HepG2 (cell line): ENCODE measurements at regions not wholly inside any gene's neighbourhood (a gene's known extent, or its start where the extent isn't known, plus 50 kb on each side); places are given as distances from the start of the nearest gene placed in this dataset.

ENCODE experiments used
- ATAC-seq: fragments of 200-7000 bp; cut with Tn5 transposase; 3 replicates; pipeline ENCODE4 v1.9.1; 2020; ENCODE audit warnings: mild to moderate bottlenecking, moderate library complexity
- BruUV-seq: library from RNA; stranded (reverse); fragments of 400-500 nt; replicated peaks from 2 replicates; lab custom pipeline; 2021; lab: Mats Ljungman, UMichigan
- CTCF ChIA-PET: fragments of 300-600 bp; formaldehyde crosslinking; extraction: SDS; loops from one replicate; lab custom pipeline; 2021; ENCODE audit warnings: low total read pairs, inconsistent platforms, low intra/inter-chr PET ratio; lab: Yijun Ruan, JAX
- POLR2A ChIA-PET: fragments of 350-600 bp; sonication (Branson Sonifier 250); formaldehyde crosslinking; loops from one replicate; lab custom pipeline; 2020; ENCODE audit warnings: antibody characterized with exemption, inconsistent platforms; lab: Yijun Ruan, JAX
- DNase-seq: peaks from one replicate; pipeline ENCODE4 v3.0.0-alpha.2; 2015; ENCODE audit warnings: low spot score
- FAIRE-seq: peaks from 3 replicates; lab custom pipeline; 2011; peaks lifted over from hg19 to GRCh38; lab: Jason Lieb, UNC
- H2AFZ ChIP-seq: one replicate; pipeline ENCODE4 v1.6.1; 2011; ENCODE audit warnings: low read length, inconsistent platforms
- H3K27ac ChIP-seq: fragments of 300-600 bp; 3 replicates; pipeline ENCODE4 v1.8.0; 2011; ENCODE audit warnings: mixed run types, mild to moderate bottlenecking, mixed read lengths, low read length, inconsistent platforms; ENCODE audit not compliant: insufficient read depth; ENCODE audit errors: extremely low read length
- H3K27me3 ChIP-seq, 2 experiments: fragments of 200-600 bp in 1 of 2; 2 replicates in 1 of 2; 3 replicates in 1 of 2; pipeline versions ENCODE4 v1.6.0 to v1.8.0; 2011; ENCODE audit warnings: low read length in 2 of 2, mild to moderate bottlenecking in 2 of 2, moderate library complexity in 2 of 2, inconsistent platforms in 1 of 2; ENCODE audit not compliant: insufficient read depth in 2 of 2, control insufficient read depth in 1 of 2
- H3K36me3 ChIP-seq, 2 experiments: fragments of 200-600 bp in 1 of 2; replicated peaks in 1 of 2; 2 replicates in 1 of 2; 3 replicates in 1 of 2; pipeline versions ENCODE4 v1.5.1 to v1.8.0; 2011; ENCODE audit warnings: low read length in 2 of 2, inconsistent platforms in 1 of 2; ENCODE audit not compliant: insufficient read depth in 2 of 2, control insufficient read depth in 1 of 2
- H3K4me1 ChIP-seq: 2 replicates; pipeline ENCODE4 v1.5.1; 2012; ENCODE audit warnings: low read length, inconsistent platforms; ENCODE audit not compliant: insufficient read depth
- H3K4me2 ChIP-seq: 2 replicates; pipeline ENCODE4 v1.6.0; 2011; ENCODE audit warnings: low read depth, low read length, inconsistent platforms
- H3K4me3 ChIP-seq, 3 experiments: fragments of 200-600 bp in 1 of 3; sonication (generic), shearing (Covaris generic) in 1 of 3; replicated peaks in 1 of 3; 2 replicates each; pipeline ENCODE4 v1.5.1; 2011 to 2016; ENCODE audit warnings: low read length in 3 of 3, inconsistent platforms in 2 of 3, low read depth in 2 of 3, mild to moderate bottlenecking in 2 of 3, control low read depth in 1 of 3, mixed read lengths in 1 of 3; ENCODE audit not compliant: insufficient read depth in 1 of 3
- H3K79me2 ChIP-seq: one replicate; pipeline ENCODE4 v1.6.1; 2011; ENCODE audit warnings: low read length, inconsistent platforms; ENCODE audit not compliant: insufficient read depth
- H3K9ac ChIP-seq: 2 replicates; pipeline ENCODE4 v1.6.0; 2011; ENCODE audit warnings: mild to moderate bottlenecking, low read depth, low read length, inconsistent platforms; ENCODE audit not compliant: insufficient read depth
- H3K9me3 ChIP-seq: 2 replicates; pipeline ENCODE4 v1.5.1; 2012; ENCODE audit warnings: mild to moderate bottlenecking, low read length
- H4K20me1 ChIP-seq: 2 replicates; pipeline ENCODE4 v1.6.0; 2011; ENCODE audit warnings: inconsistent platforms, mild to moderate bottlenecking, low read length, moderate library complexity; ENCODE audit not compliant: insufficient read depth
- MAF1 ChIP-seq: sonication (generic); formaldehyde crosslinking; IDR thresholded peaks from 2 replicates; pipeline ENCODE4 v1.5.0; 2020; ENCODE audit warnings: missing genetic modification reagents, borderline replicate concordance
- RNF2 ChIP-seq: fragments of 450-650 bp; conservative IDR thresholded peaks from 2 replicates; pipeline ENCODE4 v1.6.1; 2016; ENCODE audit warnings: low read depth
- SRSF4 ChIP-seq: fragments of 200-400 bp; formaldehyde crosslinking; IDR thresholded peaks from one replicate; pipeline ENCODE4 v1.6.1; 2018; ENCODE audit warnings: mild to moderate bottlenecking, low read depth, low read length, moderate library complexity; ENCODE audit not compliant: poor library complexity, severe bottlenecking
- TRIM22 ChIP-seq: fragments of 450-650 bp; IDR thresholded peaks from 2 replicates; pipeline ENCODE4 v1.6.1; 2017
- ZNF317 ChIP-seq: sonication (generic); formaldehyde crosslinking; IDR thresholded peaks from 2 replicates; pipeline ENCODE4 v1.5.0; 2020; ENCODE audit warnings: mild to moderate bottlenecking, missing genetic modification reagents
- WGBS: methylation state at CpG from one replicate; pipeline ENCODE4 v1.1.6; 2017; ENCODE audit warnings: low lambda C conversion rate; 5-methylcytosine and 5-hydroxymethylcytosine counted together
- in situ Hi-C: cut with HindIII; loops from 2 replicates; pipeline ENCODE4 v1.10.0; 2017; ENCODE audit warnings: low pct_unique_long_range_greater_than_20kb; ENCODE audit not compliant: extremely low pct_ligation_motif_present
- intact Hi-C: fragments of 100-400 bp; cut with micrococcal nuclease; formaldehyde crosslinking; loops from one replicate; pipeline ENCODE4 v1.10.0; 2022; ENCODE audit not compliant: unreplicated experiment
- TF ChIP-seq, protein P1 (sequence below): sonication (generic); formaldehyde crosslinking; conservative IDR thresholded peaks from 2 replicates; pipeline ENCODE4 v1.4.0; 2020; ENCODE audit warnings: mild to moderate bottlenecking, missing genetic modification reagents, moderate library complexity
- TF ChIP-seq, protein P2 (sequence below): sonication (generic); formaldehyde crosslinking; IDR thresholded peaks from 2 replicates; pipeline ENCODE4 v1.4.0; 2020; ENCODE audit warnings: missing genetic modification reagents, borderline replicate concordance

DNA sequence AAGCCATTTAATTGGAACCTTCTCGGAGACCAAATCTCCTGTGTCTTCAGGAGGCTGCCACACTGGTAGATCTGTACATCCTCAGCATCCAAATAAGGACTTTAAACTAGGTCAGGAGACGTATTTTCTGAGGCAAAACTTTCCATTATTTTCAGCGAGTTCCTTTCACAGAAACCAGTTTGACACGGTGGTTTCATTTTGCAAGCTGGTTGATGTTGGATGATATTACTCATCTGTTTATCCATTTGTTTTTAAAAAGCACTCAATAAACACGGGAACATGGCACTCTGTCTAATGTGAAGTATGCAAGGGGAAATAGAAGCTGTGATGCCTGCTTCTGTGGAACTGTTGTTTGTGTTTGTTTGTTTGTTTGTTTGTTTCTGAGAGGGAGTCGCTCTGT lies 199.6 kb downstream of the ERCC6L2 start:
- no peak for TF ChIP-seq ZNF317 (CRISPR knock-in tag)
- TF ChIP-seq, protein P1, sequence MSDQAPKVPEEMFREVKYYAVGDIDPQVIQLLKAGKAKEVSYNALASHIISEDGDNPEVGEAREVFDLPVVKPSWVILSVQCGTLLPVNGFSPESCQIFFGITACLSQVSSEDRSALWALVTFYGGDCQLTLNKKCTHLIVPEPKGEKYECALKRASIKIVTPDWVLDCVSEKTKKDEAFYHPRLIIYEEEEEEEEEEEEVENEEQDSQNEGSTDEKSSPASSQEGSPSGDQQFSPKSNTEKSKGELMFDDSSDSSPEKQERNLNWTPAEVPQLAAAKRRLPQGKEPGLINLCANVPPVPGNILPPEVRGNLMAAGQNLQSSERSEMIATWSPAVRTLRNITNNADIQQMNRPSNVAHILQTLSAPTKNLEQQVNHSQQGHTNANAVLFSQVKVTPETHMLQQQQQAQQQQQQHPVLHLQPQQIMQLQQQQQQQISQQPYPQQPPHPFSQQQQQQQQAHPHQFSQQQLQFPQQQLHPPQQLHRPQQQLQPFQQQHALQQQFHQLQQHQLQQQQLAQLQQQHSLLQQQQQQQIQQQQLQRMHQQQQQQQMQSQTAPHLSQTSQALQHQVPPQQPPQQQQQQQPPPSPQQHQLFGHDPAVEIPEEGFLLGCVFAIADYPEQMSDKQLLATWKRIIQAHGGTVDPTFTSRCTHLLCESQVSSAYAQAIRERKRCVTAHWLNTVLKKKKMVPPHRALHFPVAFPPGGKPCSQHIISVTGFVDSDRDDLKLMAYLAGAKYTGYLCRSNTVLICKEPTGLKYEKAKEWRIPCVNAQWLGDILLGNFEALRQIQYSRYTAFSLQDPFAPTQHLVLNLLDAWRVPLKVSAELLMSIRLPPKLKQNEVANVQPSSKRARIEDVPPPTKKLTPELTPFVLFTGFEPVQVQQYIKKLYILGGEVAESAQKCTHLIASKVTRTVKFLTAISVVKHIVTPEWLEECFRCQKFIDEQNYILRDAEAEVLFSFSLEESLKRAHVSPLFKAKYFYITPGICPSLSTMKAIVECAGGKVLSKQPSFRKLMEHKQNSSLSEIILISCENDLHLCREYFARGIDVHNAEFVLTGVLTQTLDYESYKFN (CRISPR knock-in tag): no peak
- TF ChIP-seq TRIM22: no peak
- TF ChIP-seq RNF2: no peak
- TF ChIP-seq MAF1: no peak
- no peak for TF ChIP-seq SRSF4
- TF ChIP-seq, protein P2, sequence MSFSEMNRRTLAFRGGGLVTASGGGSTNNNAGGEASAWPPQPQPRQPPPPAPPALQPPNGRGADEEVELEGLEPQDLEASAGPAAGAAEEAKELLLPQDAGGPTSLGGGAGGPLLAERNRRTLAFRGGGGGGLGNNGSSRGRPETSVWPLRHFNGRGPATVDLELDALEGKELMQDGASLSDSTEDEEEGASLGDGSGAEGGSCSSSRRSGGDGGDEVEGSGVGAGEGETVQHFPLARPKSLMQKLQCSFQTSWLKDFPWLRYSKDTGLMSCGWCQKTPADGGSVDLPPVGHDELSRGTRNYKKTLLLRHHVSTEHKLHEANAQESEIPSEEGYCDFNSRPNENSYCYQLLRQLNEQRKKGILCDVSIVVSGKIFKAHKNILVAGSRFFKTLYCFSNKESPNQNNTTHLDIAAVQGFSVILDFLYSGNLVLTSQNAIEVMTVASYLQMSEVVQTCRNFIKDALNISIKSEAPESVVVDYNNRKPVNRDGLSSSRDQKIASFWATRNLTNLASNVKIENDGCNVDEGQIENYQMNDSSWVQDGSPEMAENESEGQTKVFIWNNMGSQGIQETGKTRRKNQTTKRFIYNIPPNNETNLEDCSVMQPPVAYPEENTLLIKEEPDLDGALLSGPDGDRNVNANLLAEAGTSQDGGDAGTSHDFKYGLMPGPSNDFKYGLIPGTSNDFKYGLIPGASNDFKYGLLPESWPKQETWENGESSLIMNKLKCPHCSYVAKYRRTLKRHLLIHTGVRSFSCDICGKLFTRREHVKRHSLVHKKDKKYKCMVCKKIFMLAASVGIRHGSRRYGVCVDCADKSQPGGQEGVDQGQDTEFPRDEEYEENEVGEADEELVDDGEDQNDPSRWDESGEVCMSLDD (CRISPR knock-in tag): no peak
- FAIRE-seq: no peak
- Histone ChIP-seq H3K27ac (no peak overlapping the region), H3K4me1 (no peaks in the 10 kb centered on the region), H3K9me3 (no peaks in the 10 kb centered on the region), H4K20me1 (no peaks in the 10 kb centered on the region), H2AFZ (no peak overlapping the region), H3K4me2 (no peak overlapping the region), H3K9ac (no peak overlapping the region), H3K4me3 (no peak overlapping the region), H3K79me2 (no peaks in the 10 kb centered on the region), H3K36me3 (no peaks in the 10 kb centered on the region), H3K27me3 (peaks cover 3 to 5% of the 10 kb centered on the region in 2 experiments; a peak in 3 of 5 replicates)
- intact Hi-C loops (no loop called here), in situ Hi-C loops (no loop called here)
- CTCF ChIA-PET: no interaction called here
- POLR2A ChIA-PET: no interaction called here
- no peak for ATAC-seq
- no peak for DNase-seq
- 46% methylated on average over 6 of the region's 6 CpGs for WGBS
- no TSS peak for BruUV-seq
